H1 (cell line): ENCODE measurements at regions not wholly inside any gene's neighbourhood (a gene's known extent, or its start where the extent isn't known, plus 50 kb on each side); places are given as distances from the start of the nearest gene placed in this dataset.
A peak's percentile ranks its signal among the peaks of the same experiment; 100 is the strongest.

Experiments used
- CTCF ChIA-PET: fragments of 300-600 bp; sonication (Branson Sonifier 250); formaldehyde crosslinking; loops from one replicate; lab custom pipeline; 2021; ENCODE audit not compliant: partially characterized antibody; lab: Charles Lee
- POLR2A ChIA-PET: fragments of 300-600 bp; sonication (Branson Sonifier 250); formaldehyde crosslinking; loops from one replicate; lab custom pipeline; 2021; ENCODE audit warnings: inconsistent platforms; ENCODE audit not compliant: partially characterized antibody; lab: Charles Lee
- DNase-seq, 2 experiments: peaks; one replicate each; pipeline versions ENCODE4 v3.0.0 to v3.0.0-alpha.2; 2010 to 2022; ENCODE audit warnings: low spot score in 2 of 2, low read depth in 1 of 2, mixed read lengths in 1 of 2
- FAIRE-seq: peaks from 2 replicates; lab custom pipeline; 2011; peaks lifted over from hg19 to GRCh38; lab: Jason Lieb, UNC
- H2AFZ ChIP-seq: 2 replicates; pipeline ENCODE4 v1.8.1; 2012; ENCODE audit warnings: low read length, inconsistent platforms
- H2AK5ac ChIP-seq: 2 replicates; pipeline ENCODE4 v1.6.1; 2013; ENCODE audit warnings: low read depth, low read length
- H2BK120ac ChIP-seq: replicated peaks from 2 replicates; pipeline ENCODE3; 2013; ENCODE audit warnings: low read depth, low read length, inconsistent platforms
- H2BK12ac ChIP-seq: 2 replicates; pipeline ENCODE4 v1.6.1; 2013; ENCODE audit warnings: low read depth, low read length
- H2BK15ac ChIP-seq: 2 replicates; pipeline ENCODE4 v1.6.1; 2013; ENCODE audit warnings: low read length
- H2BK20ac ChIP-seq: 2 replicates; pipeline ENCODE4 v1.6.1; 2013; ENCODE audit warnings: low read length
- H2BK5ac ChIP-seq: 2 replicates; pipeline ENCODE4 v1.6.1; 2013; ENCODE audit warnings: low read depth, low read length
- H3K14ac ChIP-seq: 2 replicates; pipeline ENCODE4 v1.6.1; 2013; ENCODE audit warnings: inconsistent platforms; ENCODE audit not compliant: insufficient read length
- H3K18ac ChIP-seq: 2 replicates; pipeline ENCODE4 v1.6.1; 2013; ENCODE audit warnings: low read length; ENCODE audit errors: extremely low read depth
- H3K23ac ChIP-seq: 2 replicates; pipeline ENCODE4 v1.6.1; 2013; ENCODE audit warnings: inconsistent platforms; ENCODE audit not compliant: insufficient read length
- H3K23me2 ChIP-seq: 2 replicates; pipeline ENCODE4 v1.6.1; 2013; ENCODE audit warnings: low read depth, low read length
- H3K27ac ChIP-seq: 2 replicates; pipeline ENCODE4 v1.6.1; 2011; ENCODE audit warnings: low read depth, low read length, inconsistent platforms
- H3K27me3 ChIP-seq, 4 experiments: replicated peaks in 1 of 4; 1 replicate in 1 of 4; 2 replicates in 3 of 4; pipeline versions ENCODE4 v1.6.1 to v1.8.1; 2011 to 2013; ENCODE audit warnings: low read length in 3 of 4, mild to moderate bottlenecking in 3 of 4, inconsistent platforms in 2 of 4, mixed read lengths in 2 of 4, moderate library complexity in 1 of 4; ENCODE audit not compliant: control insufficient read depth in 3 of 4, insufficient read depth in 3 of 4; ENCODE audit errors: extremely low read depth in 1 of 4
- H3K36me3 ChIP-seq, 4 experiments: 2 replicates each; pipeline versions ENCODE4 v1.6.1 to v1.8.1; 2011 to 2013; ENCODE audit warnings: mild to moderate bottlenecking in 4 of 4, low read length in 3 of 4, moderate library complexity in 2 of 4, control low read depth in 1 of 4, inconsistent platforms in 1 of 4; ENCODE audit not compliant: insufficient read depth in 4 of 4, control insufficient read depth in 2 of 4
- H3K4ac ChIP-seq: replicated peaks from 2 replicates; pipeline ENCODE3; 2013; ENCODE audit warnings: low read length, low read depth, mixed read lengths, inconsistent platforms; ENCODE audit not compliant: insufficient read length
- H3K4me1 ChIP-seq, 4 experiments: replicated peaks in 1 of 4; 1 replicate in 1 of 4; 2 replicates in 3 of 4; pipeline versions ENCODE4 v1.6.1 to v1.8.1; 2011 to 2013; ENCODE audit warnings: low read length in 3 of 4, inconsistent platforms in 2 of 4, mixed read lengths in 1 of 4; ENCODE audit not compliant: insufficient read depth in 4 of 4, control insufficient read depth in 3 of 4
- H3K4me2 ChIP-seq, 2 experiments: 2 replicates each; pipeline versions ENCODE4 v1.6.1 to v1.8.1; 2011 to 2013; ENCODE audit warnings: low read depth in 2 of 2, low read length in 2 of 2, control low read depth in 1 of 2, inconsistent platforms in 1 of 2, mild to moderate bottlenecking in 1 of 2; ENCODE audit not compliant: insufficient read depth in 1 of 2
- H3K4me3 ChIP-seq, 4 experiments: fragments of 200-600, 300-600 bp in 1 of 4; sonication (generic), shearing (Covaris generic), sonication (Bioruptor Twin) in 1 of 4; 2 replicates each; pipeline versions ENCODE4 v1.5.1 to v1.8.1; 2011 to 2016; ENCODE audit warnings: low read length in 4 of 4, low read depth in 3 of 4, control low read depth in 2 of 4, inconsistent platforms in 2 of 4, mild to moderate bottlenecking in 2 of 4, mixed read lengths in 1 of 4, moderate library complexity in 1 of 4; ENCODE audit not compliant: insufficient read depth in 2 of 4; ENCODE audit errors: extremely low read depth in 1 of 4
- H3K56ac ChIP-seq: replicated peaks from 2 replicates; pipeline ENCODE3; 2013; ENCODE audit warnings: low read depth, mild to moderate bottlenecking, mixed read lengths, low read length, inconsistent platforms; ENCODE audit not compliant: insufficient read length
- H3K79me1 ChIP-seq: 2 replicates; pipeline ENCODE4 v1.6.1; 2013; ENCODE audit warnings: low read depth, low read length, control low read depth
- H3K79me2 ChIP-seq, 2 experiments: 2 replicates each; pipeline versions ENCODE4 v1.6.1 to v1.8.1; 2012 to 2013; ENCODE audit warnings: low read length in 2 of 2, mild to moderate bottlenecking in 2 of 2, inconsistent platforms in 1 of 2; ENCODE audit not compliant: insufficient read depth in 2 of 2, control insufficient read depth in 1 of 2
- H3K9ac ChIP-seq, 4 experiments: replicated peaks in 1 of 4; 1 replicate in 1 of 4; 2 replicates in 3 of 4; pipeline versions ENCODE4 v1.6.1 to v1.8.1; 2011 to 2013; ENCODE audit warnings: low read depth in 3 of 4, low read length in 3 of 4, control low read depth in 2 of 4, mild to moderate bottlenecking in 2 of 4, moderate library complexity in 2 of 4, inconsistent platforms in 1 of 4; ENCODE audit errors: extremely low read depth in 1 of 4
- H3K9me3 ChIP-seq, 2 experiments: 2 replicates each; pipeline versions ENCODE4 v1.6.1 to v1.8.1; 2012 to 2013; ENCODE audit warnings: mild to moderate bottlenecking in 2 of 2, moderate library complexity in 2 of 2, control low read depth in 1 of 2, inconsistent platforms in 1 of 2, low read depth in 1 of 2, low read length in 1 of 2, mixed read lengths in 1 of 2; ENCODE audit not compliant: insufficient read depth in 2 of 2
- H4K20me1 ChIP-seq, 2 experiments: replicated peaks in 1 of 2; 2 replicates each; pipeline versions ENCODE3 to v1.8.1; 2011 to 2013; ENCODE audit warnings: inconsistent platforms in 2 of 2, low read length in 2 of 2, mild to moderate bottlenecking in 1 of 2; ENCODE audit not compliant: insufficient read depth in 2 of 2, control insufficient read depth in 1 of 2
- H4K5ac ChIP-seq: 2 replicates; pipeline ENCODE4 v1.6.1; 2013; ENCODE audit warnings: low read length, low read depth, mixed read lengths, inconsistent platforms; ENCODE audit not compliant: insufficient read length
- H4K8ac ChIP-seq: 2 replicates; pipeline ENCODE4 v1.8.0; 2013; ENCODE audit warnings: mild to moderate bottlenecking, moderate library complexity, low read length, inconsistent platforms; ENCODE audit not compliant: insufficient read depth; ENCODE audit errors: extremely low read depth
- H4K91ac ChIP-seq: replicated peaks from 2 replicates; pipeline ENCODE3; 2013; ENCODE audit warnings: low read length, mixed read lengths, inconsistent platforms; ENCODE audit not compliant: insufficient read length
- KDM1A ChIP-seq: fragments of 200-600, 300-600 bp; sonication (generic); IDR thresholded peaks from 2 replicates; pipeline ENCODE4 v1.7.1; 2016; ENCODE audit warnings: mild to moderate bottlenecking, low read length, borderline replicate concordance
- NRF1 ChIP-seq: IDR thresholded peaks from 2 replicates; pipeline ENCODE4 v1.6.1; 2011; ENCODE audit warnings: mild to moderate bottlenecking, low read depth, low read length, improper control_type of control experiment
- ZNF274 ChIP-seq: IDR thresholded peaks from 2 replicates; pipeline ENCODE4 v1.7.0; 2012; ENCODE audit warnings: low read length, borderline replicate concordance; ENCODE audit errors: extremely low read depth

DNA sequence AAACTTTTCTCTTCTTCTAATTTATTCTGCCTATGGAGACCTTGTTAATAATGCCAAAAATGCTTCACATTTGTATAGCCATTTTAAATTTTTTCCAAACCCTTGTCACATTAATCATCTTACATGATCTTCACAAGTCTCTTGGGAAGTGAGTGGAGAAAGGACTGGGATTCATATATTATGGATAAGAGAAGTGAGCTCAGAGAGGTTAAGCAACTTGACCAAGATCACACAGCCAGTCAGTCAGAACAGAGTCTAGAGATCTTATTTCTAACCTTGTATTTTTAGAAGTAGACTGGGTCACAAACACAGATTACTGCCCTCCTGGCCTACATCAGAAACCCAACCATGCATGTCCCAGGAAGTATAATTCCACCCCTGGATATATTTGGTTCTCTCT lies 218.0 kb upstream of the ADRA1B start:
- H4K5ac ChIP-seq = no peak overlapping the region
- ChIA-PET CTCF (interaction anchor here (0.9 to 1.4 kb wide), 4 partner anchors 29 to 254 kb away, joined by 3 to 6 read pairs (median 4); no protein-coding TSS in a partner anchor), POLR2A (no interaction called here)

More for the DNA sequence above, 218.0 kb upstream of the ADRA1B start:
- Histone ChIP-seq H3K4me2 (no peak overlapping the region), H3K4me3 (no peak overlapping the region), H3K79me2 (no peaks in the 10 kb centered on the region), H3K9me3 (no peaks in the 10 kb centered on the region), H3K4ac (no peak overlapping the region), H2BK12ac (no peak overlapping the region), H3K4me1 (no peaks in the 10 kb centered on the region), H3K27me3 (no peaks in the 10 kb centered on the region), H2BK15ac (no peak overlapping the region), H3K56ac (no peak overlapping the region), H2AFZ (no peak overlapping the region), H2AK5ac (no peak overlapping the region), H3K18ac (no peak overlapping the region), H3K79me1 (no peaks in the 10 kb centered on the region), H4K20me1 (no peaks in the 10 kb centered on the region), H2BK120ac (no peak overlapping the region), H3K14ac (no peak overlapping the region), H3K23me2 (no peaks in the 10 kb centered on the region), H3K27ac (no peak overlapping the region), H4K8ac (no peak overlapping the region), H4K91ac (no peak overlapping the region), H3K9ac (no peak overlapping the region), H2BK5ac (no peak overlapping the region), H2BK20ac (no peak overlapping the region), H3K23ac (no peak overlapping the region), H3K36me3 (no peaks in the 10 kb centered on the region)
- TF ChIP-seq NRF1 (no peak), KDM1A (0 out of 2 replicates have a peak, but pooled peaks have one; percentile 45), ZNF274 (no peak)
- DNase-seq (no peak), FAIRE-seq (no peak)
